ENCODE measurements at regions not wholly inside any gene's neighbourhood (a gene's known extent, or its start where the extent isn't known, plus 50 kb on each side); places are given as distances from the start of the nearest gene placed in this dataset.

DNA sequence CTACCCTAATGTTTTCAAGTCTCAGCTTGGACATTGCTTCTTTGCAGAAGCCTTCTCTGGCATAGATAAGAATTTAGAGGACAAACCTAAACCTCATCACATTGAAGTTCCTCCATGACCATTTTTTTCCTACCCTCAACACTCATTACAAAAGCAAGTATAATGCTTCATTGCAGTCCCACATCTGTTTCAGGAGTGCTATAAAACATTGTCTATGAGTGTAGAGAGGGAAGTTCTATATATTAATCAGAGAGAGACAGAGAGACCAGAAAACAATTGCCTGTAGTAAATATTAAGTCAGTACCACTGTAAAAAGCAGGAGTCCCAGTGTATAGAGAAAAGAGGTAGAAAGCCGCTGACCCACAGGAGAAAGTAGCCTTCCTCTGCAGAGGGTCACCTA, 149.7 kb downstream of the PRELID2 start:
- Histone ChIP-seq H4K91ac (ENCODE audit: insufficient read depth, low read depth, low read length) (no peak overlapping the region), H3K27me3 (ENCODE audit: control insufficient read depth, insufficient read depth, low read length) (no peaks in the 10 kb centered on the region), H2AK5ac (ENCODE audit: low read depth, low read length) (no peak overlapping the region), H3K4ac (ENCODE audit: low read depth, low read length) (no peak overlapping the region), H3K56ac (ENCODE audit: extremely low read depth, insufficient read depth, low read length) (no peak overlapping the region), H3K23ac (ENCODE audit: low read depth, low read length) (no peak overlapping the region), H3K4me2 (ENCODE audit: low read depth, low read length) (no peak overlapping the region), H2BK20ac (ENCODE audit: low read depth, low read length) (no peak overlapping the region), H3K4me3 (ENCODE audit: insufficient read depth, low read depth, low read length) (no peak overlapping the region), H2BK15ac (ENCODE audit: low read depth, low read length) (no peak overlapping the region), H4K20me1 (ENCODE audit: insufficient read depth, low read length) (no peaks in the 10 kb centered on the region), H2BK5ac (ENCODE audit: low read depth, low read length, poor library complexity, severe bottlenecking) (no peak overlapping the region), H2BK120ac (ENCODE audit: low read depth, low read length) (no peak overlapping the region), H3K14ac (replicated peaks; ENCODE audit: low read depth, low read length) (no peak overlapping the region), H2AK9ac (replicated peaks; ENCODE audit: low read depth, low read length, poor library complexity) (no peak overlapping the region), H3K36me3 (ENCODE audit: control insufficient read depth, insufficient read depth, low read length) (no peaks in the 10 kb centered on the region), H4K8ac (ENCODE audit: low read depth in 2 of 2, low read length in 2 of 2) (no peak overlapping the region), H3K4me1 (ENCODE audit: control insufficient read depth, insufficient read depth, low read length) (no peaks in the 10 kb centered on the region), H3K18ac (ENCODE audit: low read depth, low read length) (no peak overlapping the region), H3K9me3 (ENCODE audit: control insufficient read depth, insufficient read depth, low read length) (no peaks in the 10 kb centered on the region), H2AFZ (replicated peaks; ENCODE audit: low read length, poor library complexity) (no peak overlapping the region), H3K79me1 (ENCODE audit: low read depth in 1 of 2, low read length in 2 of 2) (no peaks in the 10 kb centered on the region), H4K5ac (ENCODE audit: low read depth, low read length) (no peak overlapping the region), H3K9ac (ENCODE audit: low read depth, low read length) (no peak overlapping the region), H3K27ac (ENCODE audit: insufficient read depth, low read length) (no peak overlapping the region), H3K9me1 (ENCODE audit: insufficient read depth, low read length) (no peaks in the 10 kb centered on the region)
- WGBS, 2 experiments (ENCODE audit: extremely low coverage in 2 of 2, insufficient read length in 1 of 2), result no CpG with 5 or more reads among the region's 1 CpG
- dilution Hi-C loops (cut with HindIII; ENCODE audit: low sequenced_read_pairs, unreplicated experiment), result no loop called here
- DNase-seq (no peak), ATAC-seq (ENCODE audit: low read depth) (no peak)
- intact Hi-C loops (cut with micrococcal nuclease), result loop anchor here (1.0 kb wide), 1 partner anchor 364 kb away; no protein-coding TSS in a partner anchor
- CTCF ChIA-PET, result no interaction called here
- BruUV-seq (replicated peaks), result no TSS peak
- POLR2A ChIA-PET (ENCODE audit: unreplicated experiment), result no interaction called here
- TF ChIP-seq MAZ (IDR thresholded peaks at IDR 0.05; ENCODE audit: borderline replicate concordance, low read depth, low read length) (no peak), ELK1 (IDR thresholded peaks at IDR 0.05; ENCODE audit: borderline replicate concordance, low read depth, low read length) (no peak), NFE2L2 (IDR thresholded peaks at IDR 0.05; ENCODE audit: low read depth, low read length) (no peak), SMC3 (IDR thresholded peaks at IDR 0.05; ENCODE audit: low read depth, low read length) (no peak), CHD1 (IDR thresholded peaks at IDR 0.05; ENCODE audit: low read depth, low read length) (no peak), CEBPB (IDR thresholded peaks at IDR 0.05; ENCODE audit: low read depth, low read length) (no peak)
- TF ChIP-seq, protein P1, sequence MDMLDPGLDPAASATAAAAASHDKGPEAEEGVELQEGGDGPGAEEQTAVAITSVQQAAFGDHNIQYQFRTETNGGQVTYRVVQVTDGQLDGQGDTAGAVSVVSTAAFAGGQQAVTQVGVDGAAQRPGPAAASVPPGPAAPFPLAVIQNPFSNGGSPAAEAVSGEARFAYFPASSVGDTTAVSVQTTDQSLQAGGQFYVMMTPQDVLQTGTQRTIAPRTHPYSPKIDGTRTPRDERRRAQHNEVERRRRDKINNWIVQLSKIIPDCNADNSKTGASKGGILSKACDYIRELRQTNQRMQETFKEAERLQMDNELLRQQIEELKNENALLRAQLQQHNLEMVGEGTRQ (IDR thresholded peaks at IDR 0.05; ENCODE audit: low read depth, low read length), result no peak
- in situ Hi-C loops (cut with MboI; ENCODE audit: low sequenced_read_pairs), result loop anchor here (10.0 kb wide), 1 partner anchor 369 kb away; no protein-coding TSS in a partner anchor

Data from IMR-90 (cell line).